Right atrium auricular region (tissue), 2 donors: ENCODE measurements at regions not wholly inside any gene's neighbourhood (a gene's known extent, or its start where the extent isn't known, plus 50 kb on each side); places are given as distances from the start of the nearest gene placed in this dataset.

Experiments
- DNase-seq: peaks from one replicate; pipeline ENCODE4 v3.0.0-alpha.2; 2019; ENCODE audit warnings: low spot score
- H3K27ac ChIP-seq, 2 donors: fragments of 200-600 bp; sonication (generic); 1 replicate in 1 of 2; 2 replicates in 1 of 2; pipeline ENCODE4 v1.5.1; 2016 to 2019
- H3K27me3 ChIP-seq, 2 donors: fragments of 200-600 bp; sonication (generic); one replicate each; pipeline versions ENCODE4 v1.5.1 to v1.6.0; 2017 to 2019
- H3K36me3 ChIP-seq: fragments of 200-600 bp; sonication (generic); one replicate; pipeline ENCODE4 v1.5.1; 2016
- H3K4me1 ChIP-seq, 2 donors: fragments of 200-600 bp; sonication (generic); one replicate each; pipeline versions ENCODE4 v1.5.1 to v1.6.0; 2017 to 2019
- H3K4me3 ChIP-seq, 2 donors: fragments of 200-600 bp; sonication (generic); 1 replicate in 1 of 2; 2 replicates in 1 of 2; pipeline ENCODE4 v1.5.1; 2017 to 2019; ENCODE audit warnings: mild to moderate bottlenecking in 1 of 2, moderate library complexity in 1 of 2
- H3K9me3 ChIP-seq, 2 donors: fragments of 200-600 bp; sonication (generic); one replicate each; pipeline ENCODE4 v1.5.1; 2019
- TF ChIP-seq, protein P1 (sequence below), 2 donors: fragments of 200-600 bp; sonication (generic); IDR thresholded peaks; one replicate each; pipeline ENCODE4 v1.5.1; 2019; ENCODE audit warnings: antibody characterized with exemption in 2 of 2

DNA sequence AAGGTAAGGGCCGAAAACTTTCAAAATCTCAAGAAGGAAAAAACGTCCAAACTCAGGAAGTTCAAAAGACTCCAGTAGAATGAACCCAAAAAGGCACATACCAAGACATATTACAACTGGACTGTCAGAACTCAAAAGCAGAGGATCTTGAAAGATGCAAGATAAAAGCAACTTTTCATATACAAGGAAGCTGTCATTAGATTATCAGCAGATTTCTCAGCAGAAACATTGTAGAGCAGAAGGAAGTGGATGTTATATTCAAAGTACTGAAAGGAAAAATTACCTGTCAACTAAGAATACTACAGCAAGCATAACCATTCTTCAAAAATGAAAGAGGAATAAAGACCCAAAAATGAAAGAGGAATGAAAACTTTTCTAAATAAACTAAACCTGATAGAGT, 224.9 kb downstream of the FAT4 start:
- Histone ChIP-seq H3K4me3 (no peak overlapping the region), H3K4me1 (no peaks in the 10 kb centered on the region), H3K36me3 (no peaks in the 10 kb centered on the region), H3K27me3 (no peaks in the 10 kb centered on the region), H3K9me3 (peaks cover 0 to 14% of the 10 kb centered on the region in 2 donors), H3K27ac (no peak overlapping the region)
- no peak for DNase-seq
- TF ChIP-seq, protein P1, sequence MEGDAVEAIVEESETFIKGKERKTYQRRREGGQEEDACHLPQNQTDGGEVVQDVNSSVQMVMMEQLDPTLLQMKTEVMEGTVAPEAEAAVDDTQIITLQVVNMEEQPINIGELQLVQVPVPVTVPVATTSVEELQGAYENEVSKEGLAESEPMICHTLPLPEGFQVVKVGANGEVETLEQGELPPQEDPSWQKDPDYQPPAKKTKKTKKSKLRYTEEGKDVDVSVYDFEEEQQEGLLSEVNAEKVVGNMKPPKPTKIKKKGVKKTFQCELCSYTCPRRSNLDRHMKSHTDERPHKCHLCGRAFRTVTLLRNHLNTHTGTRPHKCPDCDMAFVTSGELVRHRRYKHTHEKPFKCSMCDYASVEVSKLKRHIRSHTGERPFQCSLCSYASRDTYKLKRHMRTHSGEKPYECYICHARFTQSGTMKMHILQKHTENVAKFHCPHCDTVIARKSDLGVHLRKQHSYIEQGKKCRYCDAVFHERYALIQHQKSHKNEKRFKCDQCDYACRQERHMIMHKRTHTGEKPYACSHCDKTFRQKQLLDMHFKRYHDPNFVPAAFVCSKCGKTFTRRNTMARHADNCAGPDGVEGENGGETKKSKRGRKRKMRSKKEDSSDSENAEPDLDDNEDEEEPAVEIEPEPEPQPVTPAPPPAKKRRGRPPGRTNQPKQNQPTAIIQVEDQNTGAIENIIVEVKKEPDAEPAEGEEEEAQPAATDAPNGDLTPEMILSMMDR (IDR thresholded peaks at IDR 0.05), result no peak

DNA sequence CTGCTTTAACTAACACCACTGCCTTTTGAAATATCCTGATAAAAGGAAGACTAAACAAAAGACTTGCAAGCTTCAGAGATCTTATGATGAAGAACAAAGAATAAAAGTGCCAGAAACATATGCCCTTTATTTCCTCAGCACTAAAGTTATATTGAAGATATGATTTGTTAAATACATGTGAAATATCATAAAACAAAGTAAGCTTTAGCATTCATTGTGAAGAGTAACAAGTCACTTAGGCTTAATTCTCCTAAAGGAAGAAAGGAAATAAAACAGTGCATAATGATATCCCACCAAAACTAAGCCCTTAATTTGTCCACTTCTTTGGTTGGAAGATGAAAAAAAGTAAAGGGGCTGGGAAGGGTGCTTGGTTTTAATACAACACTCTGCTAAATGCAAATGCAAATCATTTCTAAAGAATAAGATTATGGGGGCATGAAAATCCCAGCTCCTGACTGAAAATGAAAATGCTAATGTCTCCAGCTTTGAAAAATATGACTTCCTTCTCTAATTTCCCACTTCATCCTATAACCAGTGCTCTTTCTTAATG, 227.2 kb downstream of the FAT4 start:
- TF ChIP-seq, protein P1 (IDR thresholded peaks at IDR 0.05), result no peak
- Histone ChIP-seq H3K36me3 (no peaks in the 10 kb centered on the region), H3K27me3 (no peaks in the 10 kb centered on the region), H3K27ac (no peak overlapping the region), H3K4me1 (no peaks in the 10 kb centered on the region), H3K4me3 (no peak overlapping the region), H3K9me3 (peaks cover 0 to 17% of the 10 kb centered on the region in 2 donors)
- DNase-seq, result no peak

DNA sequence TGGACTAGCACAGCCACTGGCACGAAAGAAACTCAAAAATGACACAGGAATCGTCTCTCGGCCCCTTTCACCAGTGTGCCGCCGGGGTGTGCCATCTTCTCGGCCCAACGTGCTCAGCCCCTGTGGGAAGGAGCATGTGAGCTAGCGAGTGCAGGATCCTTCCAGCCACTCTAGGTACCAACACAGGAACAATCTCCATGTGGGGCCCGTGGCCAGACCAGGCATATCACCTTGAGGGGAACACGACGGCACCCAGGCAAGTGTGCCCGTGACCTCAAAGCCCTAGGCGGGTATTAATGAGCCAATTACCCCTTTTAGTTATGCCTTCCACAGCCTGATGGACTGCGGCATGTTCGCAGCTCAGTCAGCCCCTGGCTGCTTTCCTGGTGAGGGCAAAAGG, 231.5 kb downstream of the FAT4 start:
- no peaks in the 10 kb centered on the region for H3K4me1 ChIP-seq
- peaks cover 0 to 3% of the 10 kb centered on the region in 2 donors for H3K9me3 ChIP-seq
- TF ChIP-seq, protein P1 (IDR thresholded peaks at IDR 0.05), result no peak
- no peak for DNase-seq
- no peak overlapping the region for H3K4me3 ChIP-seq
- H3K36me3 ChIP-seq, result no peaks in the 10 kb centered on the region
- no peaks in the 10 kb centered on the region for H3K27me3 ChIP-seq
- no peak overlapping the region for H3K27ac ChIP-seq

DNA sequence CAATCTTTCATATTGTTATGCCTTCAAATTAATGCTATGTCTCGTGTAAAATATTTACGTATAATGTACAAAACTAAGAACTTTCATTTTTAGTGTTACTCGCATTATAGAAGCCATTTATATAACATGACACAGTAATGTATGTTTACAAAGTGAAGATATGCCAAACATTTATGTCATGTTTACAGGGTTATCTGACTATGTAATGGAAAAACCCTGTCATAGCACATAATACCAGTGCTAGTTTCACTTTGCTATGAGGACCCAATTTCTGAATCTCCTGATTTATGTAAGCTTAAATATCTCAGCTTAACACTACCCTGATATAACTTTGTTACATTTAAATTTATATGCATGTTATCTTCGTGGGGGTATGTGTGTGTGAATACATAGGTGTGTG, 233.1 kb downstream of the FAT4 start:
- no peak overlapping the region for H3K27ac ChIP-seq
- no peaks in the 10 kb centered on the region for H3K4me1 ChIP-seq
- H3K9me3 ChIP-seq, result peaks cover 0 to 3% of the 10 kb centered on the region in 2 donors
- TF ChIP-seq, protein P1 (IDR thresholded peaks at IDR 0.05), result no peak
- H3K27me3 ChIP-seq, result no peaks in the 10 kb centered on the region
- no peak overlapping the region for H3K4me3 ChIP-seq
- no peak for DNase-seq
- H3K36me3 ChIP-seq, result no peaks in the 10 kb centered on the region

DNA sequence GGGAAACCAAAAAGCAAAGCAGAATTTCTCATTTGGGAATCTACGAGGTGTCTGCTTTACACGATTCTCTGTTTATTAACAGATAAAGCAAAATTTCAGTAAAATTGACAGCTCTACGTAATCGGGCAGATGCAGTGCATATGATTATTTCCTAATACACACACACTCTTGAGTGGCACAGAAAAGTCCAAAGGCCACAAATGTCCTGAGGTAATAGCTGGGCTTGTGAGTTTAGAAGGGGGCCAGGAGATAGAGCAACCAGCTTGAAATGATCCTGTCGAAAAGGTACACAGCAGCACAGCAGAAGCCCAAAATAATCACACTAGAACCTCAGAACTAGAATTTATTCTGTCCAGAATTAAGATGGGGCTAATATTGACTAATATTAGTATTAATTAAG, 236.0 kb downstream of the FAT4 start:
- no peak overlapping the region for H3K4me3 ChIP-seq
- H3K27me3 ChIP-seq, result no peaks in the 10 kb centered on the region
- peaks cover 0 to 3% of the 10 kb centered on the region in 2 donors for H3K9me3 ChIP-seq
- no peak for DNase-seq
- no peaks in the 10 kb centered on the region for H3K36me3 ChIP-seq
- H3K4me1 ChIP-seq, result no peaks in the 10 kb centered on the region
- H3K27ac ChIP-seq, result no peak overlapping the region
- TF ChIP-seq, protein P1 (IDR thresholded peaks at IDR 0.05), result no peak

DNA sequence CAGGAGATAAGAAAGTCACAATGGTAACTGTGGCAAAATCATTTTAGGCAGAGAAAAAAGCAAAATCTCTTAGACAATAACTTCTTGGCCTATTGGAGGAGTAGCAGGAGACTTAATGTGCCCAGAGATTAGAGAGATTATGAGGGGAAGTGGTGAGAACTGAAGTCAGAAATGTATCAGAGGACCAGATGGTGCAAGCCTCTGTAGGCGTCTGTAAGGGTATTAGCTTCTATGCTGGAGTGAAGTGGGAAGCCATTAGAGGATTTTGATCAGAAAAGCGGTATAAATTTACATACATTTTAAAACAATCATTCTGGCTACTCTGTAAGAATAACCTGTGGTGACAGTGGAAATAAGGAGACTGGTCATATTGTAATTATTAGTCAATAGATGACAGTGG, 236.7 kb downstream of the FAT4 start:
- no peak for DNase-seq
- Histone ChIP-seq H3K9me3 (peaks cover 0 to 2% of the 10 kb centered on the region in 2 donors), H3K36me3 (no peaks in the 10 kb centered on the region), H3K27ac (no peak overlapping the region), H3K4me1 (no peaks in the 10 kb centered on the region), H3K4me3 (no peak overlapping the region), H3K27me3 (no peaks in the 10 kb centered on the region)
- TF ChIP-seq, protein P1 (IDR thresholded peaks at IDR 0.05), result no peak
